ENCODE measurements at regions not wholly inside any gene's neighbourhood (a gene's known extent, or its start where the extent isn't known, plus 50 kb on each side); places are given as distances from the start of the nearest gene placed in this dataset.
A peak's percentile ranks its signal among the peaks of the same experiment; 100 is the strongest.

- H3K36me3 Mint-ChIP-seq (ENCODE audit: low read depth) = peaks cover 9% of the 10 kb centered on the region; the same call in 2 of the 3 replicates
- no peak overlapping the region for H3K4me3 Mint-ChIP-seq
- Histone ChIP-seq H3K9me2 (ENCODE audit: insufficient read depth) (peaks cover 8% of the 10 kb centered on the region; the same call in 1 of the 2 replicates), H4K20me1 (replicated peaks; ENCODE audit: insufficient read depth) (no peaks in the 10 kb centered on the region), H3K4me1 (ENCODE audit: insufficient read depth) (no peaks in the 10 kb centered on the region), H2AFZ (no peak overlapping the region), H3K79me2 (replicated peaks; ENCODE audit: insufficient read depth) (no peaks in the 10 kb centered on the region), H3K36me3 (ENCODE audit: insufficient read depth) (no peaks in the 10 kb centered on the region), H3K27me3 (ENCODE audit: insufficient read depth) (no peaks in the 10 kb centered on the region), H3K4me2 (no peak overlapping the region), H3F3A (replicated peaks; ENCODE audit: low read depth) (no peaks in the 10 kb centered on the region), H3K4me3 (no peak overlapping the region), H3K27ac (ENCODE audit: low read depth) (no peak overlapping the region)
- no peaks in the 10 kb centered on the region for H3K27me3 Mint-ChIP-seq (ENCODE audit: insufficient read depth, low read depth, poor library complexity)
- H3K27ac Mint-ChIP-seq = no peak overlapping the region
- peak; percentile 41 for ATAC-seq
- H3K9me3 Mint-ChIP-seq = peaks cover 2% of the 10 kb centered on the region; the same call in 1 of the 3 replicates
- peaks cover 7% of the 10 kb centered on the region; the same call in 2 of the 3 replicates for H3K4me1 Mint-ChIP-seq
- no peak for DNase-seq (ENCODE audit: low spot score)
- TF ChIP-seq STAT1 (IDR thresholded peaks at IDR 0.05; ENCODE audit: unreplicated experiment) (no peak), ETS1 (IDR thresholded peaks at IDR 0.05) (no peak), EZH2 (IDR thresholded peaks at IDR 0.05; ENCODE audit: low read depth, unreplicated experiment) (no peak), ZNF462 (CRISPR knock-in tag; IDR thresholded peaks at IDR 0.05) (no peak), ZNF331 (CRISPR knock-in tag; IDR thresholded peaks at IDR 0.05; ENCODE audit: low read depth) (no peak)
Observed at GRCh38 chr6:109262261-109262660, 120.0 kb downstream of the CD164 start.
